OCI-LY1 (cell line): ENCODE measurements at regions not wholly inside any gene's neighbourhood (a gene's known extent, or its start where the extent isn't known, plus 50 kb on each side); places are given as distances from the start of the nearest gene placed in this dataset.

Source experiments
- EZH2 ChIP-seq: fragments of 200-600 bp; sonication (generic), shearing (Covaris generic); IDR thresholded peaks from 2 replicates; pipeline ENCODE4 v1.8.0; 2017; ENCODE audit warnings: borderline replicate concordance, mixed run types, mild to moderate bottlenecking, antibody characterized with exemption, low read length, moderate library complexity, mixed read lengths
- TF ChIP-seq, protein P1 (sequence below): fragments of 200-600 bp; sonication (generic), shearing (Covaris generic); IDR thresholded peaks from 2 replicates; pipeline ENCODE4 v1.5.1; 2017; ENCODE audit warnings: mild to moderate bottlenecking, antibody characterized with exemption, low read length, moderate library complexity, mixed read lengths

DNA sequence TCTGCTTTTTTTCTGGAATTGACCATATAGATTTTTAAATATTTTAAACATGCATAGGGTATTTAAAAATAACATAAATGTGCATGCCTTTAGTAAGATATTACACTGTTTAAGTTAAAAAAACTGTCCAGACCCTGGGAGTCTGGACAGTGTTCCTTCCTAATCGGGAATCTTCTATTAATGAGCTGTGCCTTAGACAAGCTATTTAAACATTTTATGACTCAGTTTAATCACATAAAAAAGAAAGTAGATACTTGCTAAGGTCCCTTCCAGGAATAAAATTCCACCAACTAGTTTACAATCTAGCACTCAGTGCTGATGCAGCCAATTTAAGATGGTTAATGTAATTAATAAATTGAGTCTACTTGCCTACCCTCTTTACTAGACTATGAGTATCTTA, 140.4 kb upstream of the DPH6 start:
- TF ChIP-seq, protein P1, sequence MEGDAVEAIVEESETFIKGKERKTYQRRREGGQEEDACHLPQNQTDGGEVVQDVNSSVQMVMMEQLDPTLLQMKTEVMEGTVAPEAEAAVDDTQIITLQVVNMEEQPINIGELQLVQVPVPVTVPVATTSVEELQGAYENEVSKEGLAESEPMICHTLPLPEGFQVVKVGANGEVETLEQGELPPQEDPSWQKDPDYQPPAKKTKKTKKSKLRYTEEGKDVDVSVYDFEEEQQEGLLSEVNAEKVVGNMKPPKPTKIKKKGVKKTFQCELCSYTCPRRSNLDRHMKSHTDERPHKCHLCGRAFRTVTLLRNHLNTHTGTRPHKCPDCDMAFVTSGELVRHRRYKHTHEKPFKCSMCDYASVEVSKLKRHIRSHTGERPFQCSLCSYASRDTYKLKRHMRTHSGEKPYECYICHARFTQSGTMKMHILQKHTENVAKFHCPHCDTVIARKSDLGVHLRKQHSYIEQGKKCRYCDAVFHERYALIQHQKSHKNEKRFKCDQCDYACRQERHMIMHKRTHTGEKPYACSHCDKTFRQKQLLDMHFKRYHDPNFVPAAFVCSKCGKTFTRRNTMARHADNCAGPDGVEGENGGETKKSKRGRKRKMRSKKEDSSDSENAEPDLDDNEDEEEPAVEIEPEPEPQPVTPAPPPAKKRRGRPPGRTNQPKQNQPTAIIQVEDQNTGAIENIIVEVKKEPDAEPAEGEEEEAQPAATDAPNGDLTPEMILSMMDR: no peak
- TF ChIP-seq EZH2: no peak
